DOHH2 (cell line): ENCODE measurements at regions not wholly inside any gene's neighbourhood (a gene's known extent, or its start where the extent isn't known, plus 50 kb on each side); places are given as distances from the start of the nearest gene placed in this dataset.

Experiments
- H3F3A ChIP-seq: fragments of 200-600 bp; sonication (generic), shearing (Covaris generic); 2 replicates; pipeline ENCODE4 v1.6.0; 2016; ENCODE audit warnings: antibody characterized with exemption, mild to moderate bottlenecking; ENCODE audit not compliant: control insufficient read depth, insufficient read depth
- H3K27ac ChIP-seq: fragments of 200-600 bp; sonication (generic); 2 replicates; pipeline ENCODE4 v1.5.1; 2014; ENCODE audit warnings: low read depth, mild to moderate bottlenecking, low read length, moderate library complexity
- H3K27me3 ChIP-seq: fragments of 200-600 bp; sonication (generic); 2 replicates; pipeline ENCODE4 v1.6.1; 2014; ENCODE audit warnings: mild to moderate bottlenecking, low read length, mixed read lengths; ENCODE audit not compliant: control insufficient read depth
- H3K36me3 ChIP-seq: fragments of 200-600 bp; sonication (generic); 2 replicates; pipeline ENCODE4 v1.6.1; 2014; ENCODE audit warnings: mild to moderate bottlenecking, low read length, moderate library complexity, mixed read lengths; ENCODE audit not compliant: control insufficient read depth
- H3K4me1 ChIP-seq: fragments of 200-600 bp; sonication (generic); 2 replicates; pipeline ENCODE4 v1.6.1; 2014; ENCODE audit warnings: mild to moderate bottlenecking, low read length, mixed read lengths; ENCODE audit not compliant: control insufficient read depth
- H3K4me2 ChIP-seq: fragments of 200-600 bp; sonication (generic); 2 replicates; pipeline ENCODE4 v1.6.0; 2014; ENCODE audit warnings: mild to moderate bottlenecking, low read length, moderate library complexity
- H3K4me3 ChIP-seq: fragments of 200-600 bp; sonication (generic); 2 replicates; pipeline ENCODE4 v1.5.1; 2014; ENCODE audit warnings: mild to moderate bottlenecking, low read length, mixed read lengths
- H3K79me2 ChIP-seq: fragments of 200-600 bp; sonication (generic); 2 replicates; pipeline ENCODE4 v1.6.1; 2014; ENCODE audit warnings: mild to moderate bottlenecking, low read length, mixed read lengths; ENCODE audit not compliant: control insufficient read depth
- H3K9me2 ChIP-seq: fragments of 200-600 bp; sonication (generic); replicated peaks from 2 replicates; pipeline ENCODE4 v1.6.1; 2014; ENCODE audit warnings: mild to moderate bottlenecking, low read length, mixed read lengths; ENCODE audit not compliant: control insufficient read depth
- H3K9me3 ChIP-seq: fragments of 200-600 bp; sonication (generic); 2 replicates; pipeline ENCODE4 v1.6.1; 2014; ENCODE audit warnings: antibody characterized with exemption, low read length, mixed read lengths; ENCODE audit not compliant: control insufficient read depth, insufficient read depth
- H4K20me1 ChIP-seq: fragments of 200-600 bp; sonication (generic); 2 replicates; pipeline ENCODE4 v1.6.0; 2014; ENCODE audit warnings: low read depth, mild to moderate bottlenecking, antibody characterized with exemption, low read length, moderate library complexity; ENCODE audit not compliant: control insufficient read depth, insufficient read depth
- CTCF ChIP-seq: fragments of 200-600 bp; sonication (generic); IDR thresholded peaks from one replicate; pipeline ENCODE4 v1.5.1; 2014; ENCODE audit warnings: antibody characterized with exemption, mild to moderate bottlenecking, low read depth, low read length; ENCODE audit not compliant: poor library complexity, severe bottlenecking
- EZH2phosphoT487 ChIP-seq: fragments of 200-600 bp; sonication (generic); IDR thresholded peaks from 2 replicates; pipeline ENCODE4 v1.6.1; 2017; ENCODE audit warnings: borderline replicate concordance, mild to moderate bottlenecking, antibody characterized with exemption, low read length, moderate library complexity, mixed read lengths

GRCh38 chr13:36519432-36519831 is 87.1 kb downstream of the CCNA1 start:
- H3K79me2 ChIP-seq: no peaks in the 10 kb centered on the region
- no peaks in the 10 kb centered on the region for H3K9me3 ChIP-seq
- H3F3A ChIP-seq: peaks cover 2% of the 10 kb centered on the region; the same call in 1 of the 2 replicates
- H3K9me2 ChIP-seq: no peaks in the 10 kb centered on the region
- peak overlapping the region; percentile 24 for H3K4me2 ChIP-seq
- peaks cover 55% of the 10 kb centered on the region for H3K4me1 ChIP-seq
- no peaks in the 10 kb centered on the region for H3K36me3 ChIP-seq
- H3K27ac ChIP-seq: no peak overlapping the region
- H3K27me3 ChIP-seq: no peaks in the 10 kb centered on the region
- H3K4me3 ChIP-seq: peak overlapping the region; percentile 26; the same call in 1 of the 2 replicates
- no peaks in the 10 kb centered on the region for H4K20me1 ChIP-seq
- no peak for TF ChIP-seq CTCF
- TF ChIP-seq EZH2phosphoT487: no peak

- Histone ChIP-seq H3K79me2 (no peaks in the 10 kb centered on the region), H4K20me1 (no peaks in the 10 kb centered on the region), H3K4me2 (peak overlapping the region; percentile 24), H3K27me3 (no peaks in the 10 kb centered on the region), H3K27ac (no peak overlapping the region), H3F3A (peaks cover 2% of the 10 kb centered on the region; the same call in 1 of the 2 replicates), H3K4me1 (peaks cover 48% of the 10 kb centered on the region), H3K9me3 (no peaks in the 10 kb centered on the region), H3K9me2 (no peaks in the 10 kb centered on the region), H3K4me3 (no peak overlapping the region), H3K36me3 (no peaks in the 10 kb centered on the region)
- TF ChIP-seq EZH2phosphoT487: no peak
- TF ChIP-seq CTCF: no peak
Measured at GRCh38 chr13:36520111-36520510, 87.8 kb downstream of the CCNA1 start.

- no peaks in the 10 kb centered on the region for H3K36me3 ChIP-seq
- H3K4me1 ChIP-seq: peaks cover 6% of the 10 kb centered on the region
- no peaks in the 10 kb centered on the region for H3F3A ChIP-seq
- no peaks in the 10 kb centered on the region for H3K27me3 ChIP-seq
- no peak overlapping the region for H3K4me2 ChIP-seq
- no peak for TF ChIP-seq EZH2phosphoT487
- TF ChIP-seq CTCF: no peak
- H3K9me3 ChIP-seq: no peaks in the 10 kb centered on the region
- H3K4me3 ChIP-seq: no peak overlapping the region
- no peaks in the 10 kb centered on the region for H3K79me2 ChIP-seq
- H4K20me1 ChIP-seq: no peaks in the 10 kb centered on the region
- H3K9me2 ChIP-seq: no peaks in the 10 kb centered on the region
- H3K27ac ChIP-seq: no peak overlapping the region
Measured at GRCh38 chr13:36526897-36527296, 94.6 kb downstream of the CCNA1 start.
